ENCODE measurements at regions not wholly inside any gene's neighbourhood (a gene's known extent, or its start where the extent isn't known, plus 50 kb on each side); places are given as distances from the start of the nearest gene placed in this dataset.

GRCh38 chr6:132004668-132005067 lies 53.5 kb upstream of the CCN2 start:
- FAIRE-seq (no peak), ATAC-seq (no peak), DNase-seq (ENCODE audit: low spot score) (no peak)
- Histone ChIP-seq H3K9me3 (ENCODE audit: low read length) (peaks cover 19% of the 10 kb centered on the region), H4K20me1 (ENCODE audit: insufficient read depth, low read length) (no peaks in the 10 kb centered on the region), H3K4me1 (ENCODE audit: insufficient read depth, low read length) (peaks cover 30% of the 10 kb centered on the region), H3K27ac (ENCODE audit: extremely low read length, insufficient read depth, low read length) (no peak overlapping the region), H3K79me2 (ENCODE audit: insufficient read depth, low read length) (no peaks in the 10 kb centered on the region), H3K27me3 (ENCODE audit: control insufficient read depth in 1 of 2, insufficient read depth in 2 of 2, low read length in 2 of 2) (no peaks in the 10 kb centered on the region), H3K4me2 (ENCODE audit: low read depth, low read length) (no peak overlapping the region), H3K9ac (ENCODE audit: insufficient read depth, low read depth, low read length) (no peak overlapping the region), H3K36me3 (replicated peaks in 1 of 2; ENCODE audit: control insufficient read depth in 1 of 2, insufficient read depth in 2 of 2, low read length in 2 of 2) (no peaks in the 10 kb centered on the region), H3K4me3 (replicated peaks in 1 of 3; ENCODE audit: insufficient read depth in 1 of 3, low read depth in 2 of 3, low read length in 3 of 3) (no peak overlapping the region), H2AFZ (ENCODE audit: low read length) (no peak overlapping the region)
- POLR2A ChIA-PET: no interaction called here
- CTCF ChIA-PET (ENCODE audit: low intra/inter-chr PET ratio, low total read pairs): no interaction called here
- 100% methylated on average over 1 of the region's 1 CpG for WGBS (ENCODE audit: low lambda C conversion rate)
- in situ Hi-C loops (cut with HindIII; ENCODE audit: extremely low pct_ligation_motif_present, low pct_unique_long_range_greater_than_20kb) (no loop called here), intact Hi-C loops (cut with micrococcal nuclease; ENCODE audit: unreplicated experiment) (no loop called here)
- TF ChIP-seq ZBTB25 (CRISPR knock-in tag; IDR thresholded peaks at IDR 0.05): no peak
- TF ChIP-seq MAFF (IDR thresholded peaks at IDR 0.05; ENCODE audit: low read depth, low read length): peak; percentile 19; the same call in 1 of the 2 replicates
- TF ChIP-seq NFYC (CRISPR knock-in tag; IDR thresholded peaks at IDR 0.05): no peak
- TF ChIP-seq SAP130 (CRISPR knock-in tag; IDR thresholded peaks at IDR 0.05; ENCODE audit: low read depth): 0 out of 2 replicates have a peak, but pooled peaks have one; percentile 1
- TF ChIP-seq MAFK (conservative IDR thresholded peaks at IDR 0.05 in 1 of 2, IDR thresholded peaks at IDR 0.05 in 1 of 2; ENCODE audit: low read length in 2 of 2): peak; percentile 49 to 52; a peak in 3 of 4 replicates
- no TSS peak for BruUV-seq (replicated peaks)

- H3K9me3 ChIP-seq (ENCODE audit: low read length): peaks cover 19% of the 10 kb centered on the region
- no peaks in the 10 kb centered on the region for H3K36me3 ChIP-seq (replicated peaks in 1 of 2; ENCODE audit: control insufficient read depth in 1 of 2, insufficient read depth in 2 of 2, low read length in 2 of 2)
- H3K4me2 ChIP-seq (ENCODE audit: low read depth, low read length): no peak overlapping the region
- FAIRE-seq (no peak), ATAC-seq (no peak), DNase-seq (ENCODE audit: low spot score) (no peak)
- in situ Hi-C loops (cut with HindIII; ENCODE audit: extremely low pct_ligation_motif_present, low pct_unique_long_range_greater_than_20kb): no loop called here
- WGBS (ENCODE audit: low lambda C conversion rate): 98% methylated on average over 7 of the region's 7 CpGs
- H3K9ac ChIP-seq (ENCODE audit: insufficient read depth, low read depth, low read length): no peak overlapping the region
- H2AFZ ChIP-seq (ENCODE audit: low read length): no peak overlapping the region
- peak; percentile 94; the same call in 1 of the 2 replicates for TF ChIP-seq ZNF562 (CRISPR knock-in tag; IDR thresholded peaks at IDR 0.05; ENCODE audit: borderline replicate concordance)
- TF ChIP-seq ZFP91 (CRISPR knock-in tag; IDR thresholded peaks at IDR 0.05; ENCODE audit: borderline replicate concordance): no peak
- H4K20me1 ChIP-seq (ENCODE audit: insufficient read depth, low read length): no peaks in the 10 kb centered on the region
- BruUV-seq (replicated peaks): no TSS peak
- POLR2A ChIA-PET: no interaction called here
- no peaks in the 10 kb centered on the region for H3K27me3 ChIP-seq (ENCODE audit: control insufficient read depth in 1 of 2, insufficient read depth in 2 of 2, low read length in 2 of 2)
- no peak overlapping the region for H3K27ac ChIP-seq (ENCODE audit: extremely low read length, insufficient read depth, low read length)
- CTCF ChIA-PET (ENCODE audit: low intra/inter-chr PET ratio, low total read pairs): no interaction called here
- intact Hi-C loops (cut with micrococcal nuclease; ENCODE audit: unreplicated experiment): no loop called here
- peaks cover 28% of the 10 kb centered on the region for H3K4me1 ChIP-seq (ENCODE audit: insufficient read depth, low read length)
- H3K79me2 ChIP-seq (ENCODE audit: insufficient read depth, low read length): no peaks in the 10 kb centered on the region
- no peak overlapping the region for H3K4me3 ChIP-seq (replicated peaks in 1 of 3; ENCODE audit: insufficient read depth in 1 of 3, low read depth in 2 of 3, low read length in 3 of 3)
Measured at GRCh38 chr6:132003516-132004178, 52.5 kb upstream of the CCN2 start.

Measured in HepG2 (cell line).